Omental fat pad (tissue), 3 donors: ENCODE measurements at regions not wholly inside any gene's neighbourhood (a gene's known extent, or its start where the extent isn't known, plus 50 kb on each side); places are given as distances from the start of the nearest gene placed in this dataset.

ENCODE experiments used
- ATAC-seq: fragments of 150-250 bp; one replicate; pipeline ENCODE4 v1.9.1; 2016; ENCODE audit warnings: mild to moderate bottlenecking, moderate library complexity; ENCODE audit not compliant: low FRiP score
- DNase-seq: peaks from one replicate; pipeline ENCODE4 v3.0.0-alpha.2; 2019; ENCODE audit warnings: low spot score
- TF ChIP-seq, protein P1 (sequence below), 3 donors: fragments of 450-650 bp; IDR thresholded peaks; one replicate each; pipeline ENCODE4 v1.5.1; 2016 to 2017; ENCODE audit warnings: antibody characterized with exemption in 3 of 3, mild to moderate bottlenecking in 3 of 3, moderate library complexity in 2 of 3

DNA sequence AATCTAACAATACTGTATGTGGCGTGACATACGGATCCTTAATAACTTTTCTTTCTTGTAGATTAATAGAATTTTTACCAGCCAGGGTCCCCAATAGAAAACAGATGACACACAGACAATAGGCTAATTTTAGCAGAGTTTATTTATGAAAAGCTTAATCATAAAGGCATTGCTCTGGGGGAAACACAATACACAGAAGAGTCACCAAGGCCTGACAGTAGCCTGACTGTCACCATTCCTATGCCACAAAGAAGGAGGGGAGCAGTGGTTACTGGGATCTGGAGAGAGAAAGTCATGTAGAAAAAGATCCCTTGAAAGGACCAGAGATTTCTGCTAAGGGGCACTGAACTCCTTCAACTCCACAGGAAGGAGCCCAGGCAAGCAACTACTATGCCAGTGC lies 139.5 kb downstream of the METTL4 start:
- ATAC-seq (no peak), DNase-seq (no peak)
- TF ChIP-seq, protein P1, sequence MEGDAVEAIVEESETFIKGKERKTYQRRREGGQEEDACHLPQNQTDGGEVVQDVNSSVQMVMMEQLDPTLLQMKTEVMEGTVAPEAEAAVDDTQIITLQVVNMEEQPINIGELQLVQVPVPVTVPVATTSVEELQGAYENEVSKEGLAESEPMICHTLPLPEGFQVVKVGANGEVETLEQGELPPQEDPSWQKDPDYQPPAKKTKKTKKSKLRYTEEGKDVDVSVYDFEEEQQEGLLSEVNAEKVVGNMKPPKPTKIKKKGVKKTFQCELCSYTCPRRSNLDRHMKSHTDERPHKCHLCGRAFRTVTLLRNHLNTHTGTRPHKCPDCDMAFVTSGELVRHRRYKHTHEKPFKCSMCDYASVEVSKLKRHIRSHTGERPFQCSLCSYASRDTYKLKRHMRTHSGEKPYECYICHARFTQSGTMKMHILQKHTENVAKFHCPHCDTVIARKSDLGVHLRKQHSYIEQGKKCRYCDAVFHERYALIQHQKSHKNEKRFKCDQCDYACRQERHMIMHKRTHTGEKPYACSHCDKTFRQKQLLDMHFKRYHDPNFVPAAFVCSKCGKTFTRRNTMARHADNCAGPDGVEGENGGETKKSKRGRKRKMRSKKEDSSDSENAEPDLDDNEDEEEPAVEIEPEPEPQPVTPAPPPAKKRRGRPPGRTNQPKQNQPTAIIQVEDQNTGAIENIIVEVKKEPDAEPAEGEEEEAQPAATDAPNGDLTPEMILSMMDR (IDR thresholded peaks at IDR 0.05) = no peak

DNA sequence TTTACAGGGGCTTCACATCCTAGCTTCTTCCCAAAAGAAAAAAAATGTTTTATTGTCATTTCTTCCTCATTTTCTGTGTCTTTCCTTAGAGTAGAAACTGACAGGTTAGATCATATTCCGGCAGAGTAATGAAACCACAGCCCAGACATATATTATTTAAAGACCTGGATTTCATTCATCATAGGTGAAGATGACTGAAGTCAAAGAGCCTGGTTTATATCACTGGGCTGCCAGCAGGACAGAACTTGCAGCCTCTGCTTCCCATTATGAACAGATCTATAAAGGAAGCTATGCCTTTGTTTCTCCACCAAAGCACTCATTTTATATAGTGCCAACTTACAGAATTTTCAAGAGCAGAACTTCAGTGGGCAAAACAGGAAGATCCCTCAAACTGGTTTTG lies 137.9 kb downstream of the METTL4 start:
- ATAC-seq (no peak), DNase-seq (no peak)
- TF ChIP-seq, protein P1 (IDR thresholded peaks at IDR 0.05) = no peak

DNA sequence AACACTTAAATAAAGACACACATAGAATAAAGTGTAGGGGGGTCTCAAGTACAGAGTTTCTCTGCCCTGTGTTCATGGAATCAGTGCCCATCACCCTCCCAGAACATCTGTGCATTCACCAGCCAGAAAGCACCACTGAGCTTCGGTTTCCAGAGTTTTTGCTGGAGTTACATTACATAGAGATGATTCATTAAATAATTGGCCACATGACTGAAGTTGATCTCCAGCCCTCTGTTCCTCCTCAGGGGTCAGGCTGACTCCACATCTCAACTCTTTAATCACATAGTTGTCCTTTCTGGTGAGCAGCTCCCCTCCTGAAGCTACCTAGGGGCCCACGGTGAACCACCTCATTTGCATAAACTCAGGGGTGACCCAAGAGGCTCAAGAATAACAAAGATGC lies 129.8 kb downstream of the METTL4 start:
- TF ChIP-seq, protein P1 (IDR thresholded peaks at IDR 0.05) = no peak
- ATAC-seq = no peak
- DNase-seq = no peak

DNA sequence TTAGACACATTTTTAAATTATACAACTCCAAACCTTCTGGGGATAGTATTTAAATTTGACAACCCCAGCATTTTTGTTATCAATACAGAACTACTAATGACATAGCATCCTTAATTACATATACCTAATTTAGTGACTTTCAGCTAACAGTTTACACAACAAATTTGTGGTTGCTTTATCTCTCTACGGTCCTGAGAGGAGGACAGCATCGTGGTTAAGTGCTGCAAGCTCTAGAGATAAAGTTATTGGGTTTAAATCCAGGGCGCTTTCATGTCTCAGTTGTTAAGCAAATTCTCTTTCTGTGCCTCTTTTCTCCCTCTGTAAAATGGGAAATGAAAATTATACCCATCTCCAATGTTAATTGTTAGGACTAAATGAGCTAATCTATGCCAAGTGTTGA lies 129.3 kb downstream of the METTL4 start:
- TF ChIP-seq, protein P1 (IDR thresholded peaks at IDR 0.05) = no peak
- DNase-seq (no peak), ATAC-seq (no peak)

DNA sequence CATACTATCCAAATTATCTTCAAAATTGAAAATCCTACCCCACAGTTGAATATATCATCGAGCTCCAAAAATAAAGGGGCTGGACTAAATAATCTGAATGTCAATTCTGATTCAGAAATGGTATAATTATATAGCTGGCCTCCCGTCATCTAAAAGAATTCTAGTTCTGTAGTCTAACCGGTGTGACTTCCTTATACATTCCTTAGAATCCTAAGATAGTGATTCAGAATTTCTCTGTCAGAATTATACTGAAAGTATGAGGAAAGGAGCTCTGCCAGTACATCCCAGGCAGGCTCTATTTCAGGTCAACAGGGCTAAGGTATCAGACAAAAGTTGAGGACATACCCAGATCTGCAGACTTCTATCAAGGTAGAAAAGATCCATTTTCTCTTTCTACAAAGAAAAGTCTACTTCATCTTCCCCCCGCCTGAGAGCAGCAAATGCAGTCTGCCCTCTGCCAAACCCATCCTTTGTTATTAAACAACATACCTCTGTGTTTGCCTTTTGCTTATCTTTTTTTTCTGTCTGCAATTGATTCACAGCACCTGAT lies 128.5 kb downstream of the METTL4 start:
- TF ChIP-seq, protein P1 (IDR thresholded peaks at IDR 0.05) = no peak
- ATAC-seq = no peak
- DNase-seq = no peak

DNA sequence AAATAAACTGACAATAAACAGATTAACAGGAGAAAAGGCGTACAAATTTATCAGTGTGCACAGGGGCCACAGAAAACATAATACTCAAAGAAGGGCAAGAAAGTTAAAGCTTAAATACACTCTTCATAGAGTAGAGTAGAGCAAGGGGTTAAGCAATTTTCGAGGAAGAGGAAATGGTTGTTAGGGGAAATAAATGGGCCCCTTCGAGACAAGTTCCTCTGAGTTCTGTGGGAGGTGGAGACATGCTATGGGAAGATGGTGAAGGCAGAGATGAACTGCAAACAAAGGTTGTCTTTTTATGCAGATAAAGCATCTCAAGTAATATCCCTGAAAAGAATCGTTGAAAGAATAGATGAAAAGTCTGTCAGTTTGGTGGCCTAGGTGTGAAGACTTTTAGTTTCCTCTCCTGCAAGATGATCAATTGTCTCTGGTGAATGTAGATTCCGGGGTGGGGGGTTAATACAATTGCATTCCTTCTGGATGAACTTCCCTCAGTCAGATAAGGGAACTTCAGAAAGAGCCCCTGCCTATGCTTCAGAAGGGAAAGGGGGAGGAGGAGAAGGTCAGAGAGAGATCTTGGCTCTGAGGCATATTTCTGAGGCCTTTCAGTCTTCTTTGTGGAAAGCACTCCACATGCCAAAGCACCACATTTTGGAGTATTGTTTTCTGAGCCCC lies 127.0 kb downstream of the METTL4 start:
- TF ChIP-seq, protein P1 (IDR thresholded peaks at IDR 0.05) = no peak
- ATAC-seq (no peak), DNase-seq (no peak)

DNA sequence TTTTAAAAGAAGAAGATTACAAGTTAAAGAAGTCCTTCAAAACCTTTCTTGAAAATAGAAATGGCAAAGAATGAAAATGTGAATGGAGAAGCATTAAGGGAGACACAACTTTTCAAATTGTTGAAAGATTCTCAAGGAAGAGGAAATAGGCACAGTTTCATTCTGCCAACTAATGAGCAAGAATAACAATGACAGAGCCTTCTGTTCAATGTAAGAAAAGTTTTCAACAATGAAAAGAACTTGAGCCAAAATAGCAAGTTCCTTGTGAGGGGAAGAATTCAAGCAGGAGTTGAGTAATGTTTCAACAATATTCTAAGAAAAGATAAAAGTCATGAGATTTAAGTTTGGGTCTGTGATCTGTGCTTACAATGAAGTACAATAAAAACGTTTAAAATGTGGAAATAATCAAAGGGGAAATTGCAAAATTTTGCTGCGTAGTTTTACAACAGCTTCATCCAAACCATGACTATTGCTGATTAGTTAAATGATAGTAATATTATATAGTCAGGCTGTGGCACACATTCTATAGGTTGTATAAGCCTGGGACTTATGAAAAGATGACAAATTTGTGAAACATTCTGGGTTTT lies 122.6 kb downstream of the METTL4 start:
- DNase-seq = no peak
- TF ChIP-seq, protein P1 (IDR thresholded peaks at IDR 0.05) = no peak
- ATAC-seq = no peak
